AG09319 (cell line): ENCODE measurements at regions not wholly inside any gene's neighbourhood (a gene's known extent, or its start where the extent isn't known, plus 50 kb on each side); places are given as distances from the start of the nearest gene placed in this dataset.

Experiments
- DNase-seq: peaks from one replicate; pipeline ENCODE4 v3.0.0-alpha.2; 2010; ENCODE audit warnings: low read depth; ENCODE audit errors: extremely low read depth
- CTCF ChIP-seq: IDR thresholded peaks from 2 replicates; pipeline ENCODE4 v1.5.1; 2011; ENCODE audit warnings: low read depth, mild to moderate bottlenecking, inconsistent platforms, low read length, moderate library complexity

DNA sequence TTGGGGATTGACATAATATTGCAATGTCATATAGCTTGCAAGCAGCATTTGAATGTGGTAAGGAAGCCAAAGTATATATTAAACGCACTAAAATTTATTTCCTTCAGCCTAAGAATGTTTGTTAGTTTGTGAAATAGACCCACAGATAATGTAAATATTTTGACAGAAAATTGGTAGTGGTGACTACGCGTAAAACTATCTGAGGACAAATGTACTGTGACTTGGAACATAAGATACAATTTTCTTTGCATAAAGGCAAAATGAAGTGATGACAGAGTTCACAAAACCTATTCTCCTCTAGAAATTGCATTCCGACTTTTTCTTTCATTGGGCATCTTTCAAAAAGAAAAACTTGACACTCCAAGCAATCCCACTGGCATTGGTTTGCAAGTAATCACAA is 411.1 kb upstream of the LRATD1 start:
- DNase-seq: no peak

DNA sequence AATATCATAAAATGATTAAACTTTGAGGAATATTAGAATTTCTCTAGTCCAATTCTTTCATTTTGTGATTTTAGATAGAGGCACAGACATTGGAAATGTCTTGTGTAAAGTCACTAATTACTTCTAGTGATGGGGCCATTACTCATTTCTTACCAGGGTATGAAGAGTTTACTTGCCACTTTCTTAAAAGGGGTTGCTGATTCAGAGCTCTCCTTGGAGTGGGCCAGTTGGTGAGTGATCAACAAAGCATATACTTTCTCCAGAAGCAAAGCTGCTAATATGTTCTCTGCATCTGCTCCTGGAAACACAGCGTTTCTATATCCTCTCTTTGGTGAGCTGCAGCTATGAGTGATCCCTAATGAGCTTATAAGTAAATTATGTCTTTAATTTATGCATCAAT is 408.9 kb upstream of the LRATD1 start:
- no peak for DNase-seq
- no peak for TF ChIP-seq CTCF

More for the DNA sequence above, 411.1 kb upstream of the LRATD1 start:
- no peak for TF ChIP-seq CTCF

GRCh38 chr2:14231391-14231898 is 401.1 kb upstream of the LRATD1 start:
- no peak for DNase-seq
- TF ChIP-seq CTCF: no peak

DNA sequence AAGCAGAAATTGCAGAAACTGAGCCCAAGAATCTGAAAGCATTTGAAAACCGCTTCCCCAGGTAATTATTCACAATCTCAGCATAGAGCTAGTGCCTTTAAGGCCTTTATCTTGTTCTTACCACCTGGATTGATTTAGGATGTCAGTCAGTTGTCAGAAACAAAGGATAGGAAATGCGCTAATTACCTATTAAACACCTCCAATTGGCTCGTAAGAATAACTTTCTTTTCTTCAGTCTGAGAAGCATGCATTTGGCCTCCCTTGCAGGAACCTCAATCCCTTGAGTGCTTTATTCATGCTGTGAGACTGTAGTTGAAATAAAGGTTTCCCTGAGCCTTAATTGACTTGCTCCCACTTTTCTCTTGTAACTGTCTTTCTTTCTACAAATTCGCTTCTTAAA is 400.3 kb upstream of the LRATD1 start:
- DNase-seq: no peak
- no peak for TF ChIP-seq CTCF

GRCh38 chr2:14234911-14235310 is 397.6 kb upstream of the LRATD1 start:
- TF ChIP-seq CTCF: no peak
- DNase-seq: no peak

DNA sequence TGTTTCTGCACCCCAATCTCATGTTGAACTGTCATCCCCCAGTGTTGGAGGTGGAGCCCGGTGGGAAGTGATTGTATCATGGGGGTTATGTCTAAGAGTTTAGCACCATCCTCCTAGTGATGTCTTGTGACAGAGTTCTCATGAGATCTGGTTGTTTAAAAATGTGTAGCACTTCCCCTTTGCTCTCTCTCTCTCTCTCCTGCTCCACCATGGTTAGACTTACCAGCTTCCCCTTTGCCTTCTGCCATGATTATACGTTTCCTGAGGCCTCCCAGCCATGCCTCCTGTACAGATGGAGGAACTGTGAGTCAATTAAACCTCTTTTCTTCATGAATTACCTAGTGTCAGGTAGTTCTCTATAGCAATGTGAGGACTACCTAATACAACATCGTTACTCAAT is 396.9 kb upstream of the LRATD1 start:
- no peak for TF ChIP-seq CTCF

GRCh38 chr2:14237902-14238301 is 394.6 kb upstream of the LRATD1 start:
- no peak for DNase-seq
- TF ChIP-seq CTCF: no peak

More for the DNA sequence above, 396.9 kb upstream of the LRATD1 start:
- DNase-seq: no peak
